IMR-90 (cell line): ENCODE measurements at regions not wholly inside any gene's neighbourhood (a gene's known extent, or its start where the extent isn't known, plus 50 kb on each side); places are given as distances from the start of the nearest gene placed in this dataset.
"Not testable (repeated sequence)": the region's sequence is repeated elsewhere in the genome, so short reads cannot be mapped to it uniquely, and the experiment has no call there.

ENCODE experiments used
- ATAC-seq: fragments of 200-7000 bp; cut with Tn5 transposase; 2 replicates; pipeline ENCODE4 v1.9.1; 2020; ENCODE audit warnings: low read depth, mild to moderate bottlenecking, moderate library complexity
- BruUV-seq: library from RNA; stranded (reverse); fragments of 400-500 nt; replicated peaks from 2 replicates; lab custom pipeline; 2021; lab: Mats Ljungman, UMichigan
- CTCF ChIA-PET: fragments of 300-600 bp; formaldehyde crosslinking; extraction: SDS; loops from one replicate; lab custom pipeline; 2021; ENCODE audit warnings: antibody characterized with exemption; lab: Yijun Ruan, JAX
- POLR2A ChIA-PET: fragments of 300-600 bp; sonication (Branson Sonifier 250); formaldehyde crosslinking; loops from one replicate; lab custom pipeline; 2022; ENCODE audit warnings: antibody characterized with exemption; ENCODE audit not compliant: unreplicated experiment; lab: Charles Lee
- DNase-seq: peaks from one replicate; pipeline ENCODE4 v3.0.0; 2013
- H2AFZ ChIP-seq: replicated peaks from 2 replicates; pipeline ENCODE3; 2013; ENCODE audit warnings: low read length, mild to moderate bottlenecking; ENCODE audit not compliant: poor library complexity
- H2AK5ac ChIP-seq: 2 replicates; pipeline ENCODE4 v1.6.1; 2013; ENCODE audit warnings: low read depth, low read length, inconsistent platforms
- H2AK9ac ChIP-seq: replicated peaks from 2 replicates; pipeline ENCODE3; 2013; ENCODE audit warnings: mild to moderate bottlenecking, low read depth, low read length, moderate library complexity; ENCODE audit not compliant: poor library complexity
- H2BK120ac ChIP-seq: 2 replicates; pipeline ENCODE4 v1.6.1; 2013; ENCODE audit warnings: low read depth, low read length, inconsistent platforms
- H2BK15ac ChIP-seq: 3 replicates; pipeline ENCODE4 v1.6.1; 2013; ENCODE audit warnings: low read depth, low read length, inconsistent platforms
- H2BK20ac ChIP-seq: 2 replicates; pipeline ENCODE4 v1.6.1; 2013; ENCODE audit warnings: low read depth, mild to moderate bottlenecking, inconsistent platforms, low read length, moderate library complexity
- H2BK5ac ChIP-seq: 2 replicates; pipeline ENCODE4 v1.6.1; 2013; ENCODE audit warnings: mild to moderate bottlenecking, low read depth, low read length, inconsistent platforms; ENCODE audit not compliant: poor library complexity, severe bottlenecking
- H3K14ac ChIP-seq: replicated peaks from 2 replicates; pipeline ENCODE4 v1.6.1; 2013; ENCODE audit warnings: low read depth, low read length, inconsistent platforms
- H3K18ac ChIP-seq: 2 replicates; pipeline ENCODE4 v1.6.1; 2013; ENCODE audit warnings: low read depth, low read length, control low read depth
- H3K23ac ChIP-seq: 2 replicates; pipeline ENCODE4 v1.6.1; 2013; ENCODE audit warnings: low read depth, low read length, inconsistent platforms
- H3K27ac ChIP-seq: 2 replicates; pipeline ENCODE4 v1.5.1; 2013; ENCODE audit warnings: mild to moderate bottlenecking, control low read depth, low read length; ENCODE audit not compliant: insufficient read depth
- H3K27me3 ChIP-seq: 2 replicates; pipeline ENCODE4 v1.6.1; 2013; ENCODE audit warnings: low read length; ENCODE audit not compliant: control insufficient read depth, insufficient read depth
- H3K36me3 ChIP-seq: 2 replicates; pipeline ENCODE4 v1.6.1; 2013; ENCODE audit warnings: low read length, mixed read lengths; ENCODE audit not compliant: control insufficient read depth, insufficient read depth
- H3K4ac ChIP-seq: 2 replicates; pipeline ENCODE4 v1.6.1; 2013; ENCODE audit warnings: low read depth, low read length, inconsistent platforms
- H3K4me1 ChIP-seq: 2 replicates; pipeline ENCODE4 v1.6.1; 2013; ENCODE audit warnings: low read length, mixed read lengths; ENCODE audit not compliant: control insufficient read depth, insufficient read depth
- H3K4me2 ChIP-seq: 2 replicates; pipeline ENCODE4 v1.6.1; 2013; ENCODE audit warnings: low read depth, mild to moderate bottlenecking, control low read depth, low read length, moderate library complexity
- H3K4me3 ChIP-seq: 2 replicates; pipeline ENCODE4 v1.5.1; 2013; ENCODE audit warnings: low read depth, mild to moderate bottlenecking, control low read depth, low read length, moderate library complexity; ENCODE audit not compliant: insufficient read depth
- H3K56ac ChIP-seq: 2 replicates; pipeline ENCODE4 v1.6.1; 2013; ENCODE audit warnings: low read length, inconsistent platforms; ENCODE audit not compliant: insufficient read depth; ENCODE audit errors: extremely low read depth
- H3K79me1 ChIP-seq, 2 experiments: 2 replicates each; pipeline ENCODE4 v1.6.1; 2013; ENCODE audit warnings: low read length in 2 of 2, inconsistent platforms in 1 of 2, low read depth in 1 of 2
- H3K9ac ChIP-seq: 2 replicates; pipeline ENCODE4 v1.6.1; 2013; ENCODE audit warnings: low read depth, low read length, control low read depth
- H3K9me1 ChIP-seq: 2 replicates; pipeline ENCODE4 v1.6.1; 2013; ENCODE audit warnings: low read length, inconsistent platforms; ENCODE audit not compliant: insufficient read depth
- H3K9me3 ChIP-seq: 2 replicates; pipeline ENCODE4 v1.6.1; 2013; ENCODE audit warnings: low read length; ENCODE audit not compliant: control insufficient read depth, insufficient read depth
- H4K20me1 ChIP-seq: 2 replicates; pipeline ENCODE4 v1.6.1; 2013; ENCODE audit warnings: low read length, inconsistent platforms; ENCODE audit not compliant: insufficient read depth
- H4K5ac ChIP-seq: 2 replicates; pipeline ENCODE4 v1.6.1; 2013; ENCODE audit warnings: mild to moderate bottlenecking, low read depth, low read length, control low read depth
- H4K8ac ChIP-seq, 2 experiments: 2 replicates each; pipeline ENCODE4 v1.6.1; 2013; ENCODE audit warnings: low read depth in 2 of 2, low read length in 2 of 2, control low read depth in 1 of 2, inconsistent platforms in 1 of 2
- H4K91ac ChIP-seq: 2 replicates; pipeline ENCODE4 v1.6.1; 2013; ENCODE audit warnings: low read depth, low read length, inconsistent platforms; ENCODE audit not compliant: insufficient read depth
- WGBS, 2 experiments: methylation state at CpG; one replicate each; pipeline versions ENCODE4 v1.1.5 to v1.1.7; 2013; ENCODE audit warnings: missing lambda C conversion rate in 2 of 2; ENCODE audit not compliant: insufficient read length in 1 of 2; ENCODE audit errors: extremely low coverage in 2 of 2; 5-methylcytosine and 5-hydroxymethylcytosine counted together
- dilution Hi-C: fragments of 300-500 bp; cut with HindIII; formaldehyde crosslinking; loops from one replicate; pipeline ENCODE4 v1.14.3; 2018; ENCODE audit warnings: low sequenced_read_pairs; ENCODE audit not compliant: unreplicated experiment
- in situ Hi-C: fragments of 300-500 bp; cut with MboI; formaldehyde crosslinking; loops from 3 replicates; pipeline ENCODE4 v1.14.3; 2019; ENCODE audit warnings: low sequenced_read_pairs, inconsistent platforms, mixed read lengths
- intact Hi-C: fragments of 100-400 bp; cut with micrococcal nuclease; formaldehyde crosslinking; loops from 2 replicates; pipeline ENCODE4 v1.10.0; 2022

GRCh38 chr20:55074266-55074840 lies 599.0 kb downstream of the DOK5 start:
- H2AK5ac ChIP-seq, ATAC-seq, H3K18ac ChIP-seq, DNase-seq, H4K8ac ChIP-seq, H3K9me1 ChIP-seq, CTCF ChIA-PET, H2BK15ac ChIP-seq, intact Hi-C loops, H3K4me2 ChIP-seq, H3K9ac ChIP-seq, H3K4me3 ChIP-seq, H3K56ac ChIP-seq, H3K27me3 ChIP-seq, H2BK120ac ChIP-seq, H2AFZ ChIP-seq, H3K9me3 ChIP-seq, H2AK9ac ChIP-seq, H3K4ac ChIP-seq, H3K36me3 ChIP-seq, POLR2A ChIA-PET, dilution Hi-C loops, H4K91ac ChIP-seq, H3K14ac ChIP-seq, in situ Hi-C loops, H3K23ac ChIP-seq, H3K79me1 ChIP-seq, H2BK5ac ChIP-seq, H3K4me1 ChIP-seq, H2BK20ac ChIP-seq, BruUV-seq, H3K27ac ChIP-seq, H4K20me1 ChIP-seq, H4K5ac ChIP-seq: not testable (repeated sequence)
- WGBS, 2 experiments: no CpG with 5 or more reads among the region's 19 CpGs
